Stromal cell of bone marrow (primary cell): ENCODE measurements at regions not wholly inside any gene's neighbourhood (a gene's known extent, or its start where the extent isn't known, plus 50 kb on each side); places are given as distances from the start of the nearest gene placed in this dataset.
"Not testable (repeated sequence)": the region's sequence is repeated elsewhere in the genome, so short reads cannot be mapped to it uniquely, and the experiment has no call there.

ENCODE experiments used
- DNase-seq: peaks from one replicate; pipeline ENCODE4 v3.0.0-alpha.2; 2012; ENCODE audit warnings: low read depth

GRCh38 chr4:72875545-72875944, 194.0 kb downstream of the COX18 start:
- no peak for DNase-seq

- no peak for DNase-seq
These were observed 194.4 kb downstream of the COX18 start for GRCh38 chr4:72875138-72875537.

- DNase-seq: no peak
These were observed 204.6 kb downstream of the COX18 start for GRCh38 chr4:72864898-72865297.

GRCh38 chr4:72864277-72864676, 205.2 kb downstream of the COX18 start:
- DNase-seq: not testable (repeated sequence)

GRCh38 chr4:72860766-72861165, 208.8 kb downstream of the COX18 start:
- DNase-seq: no peak

- peak; percentile 67 for DNase-seq
These were observed 211.2 kb downstream of the COX18 start for GRCh38 chr4:72858328-72858727.

GRCh38 chr4:72857787-72858186, 211.7 kb downstream of the COX18 start:
- no peak for DNase-seq

GRCh38 chr4:72857216-72857615, 212.3 kb downstream of the COX18 start:
- DNase-seq: no peak

GRCh38 chr4:72846280-72847111, 223.0 kb downstream of the COX18 start:
- DNase-seq: no peak

GRCh38 chr4:72843466-72843865, 226.1 kb downstream of the COX18 start:
- DNase-seq: no peak

GRCh38 chr4:72842323-72842722, 227.2 kb downstream of the COX18 start:
- DNase-seq: no peak

GRCh38 chr4:72840166-72840565, 229.3 kb downstream of the COX18 start:
- not testable (repeated sequence) for DNase-seq

GRCh38 chr4:72828864-72829263, 240.7 kb downstream of the COX18 start:
- no peak for DNase-seq

- DNase-seq: no peak
These were observed 241.5 kb downstream of the COX18 start for GRCh38 chr4:72827968-72828367.

GRCh38 chr4:72820107-72820506, 249.4 kb downstream of the COX18 start:
- DNase-seq: no peak

- DNase-seq: peak; percentile 58
These were observed 248.0 kb upstream of the ADAMTS3 start for GRCh38 chr4:72817012-72817411.

- DNase-seq: no peak
These were observed 245.2 kb upstream of the ADAMTS3 start for GRCh38 chr4:72814241-72814640.

- DNase-seq: no peak
These were observed 240.2 kb upstream of the ADAMTS3 start for GRCh38 chr4:72809208-72809607.

- no peak for DNase-seq
These were observed 236.3 kb upstream of the ADAMTS3 start for GRCh38 chr4:72805284-72805683.

- no peak for DNase-seq
These were observed 228.5 kb upstream of the ADAMTS3 start for GRCh38 chr4:72797486-72797885.

- no peak for DNase-seq
These were observed 222.0 kb upstream of the ADAMTS3 start for GRCh38 chr4:72791054-72791453.

GRCh38 chr4:72786401-72786990, 217.5 kb upstream of the ADAMTS3 start:
- no peak for DNase-seq

GRCh38 chr4:72779241-72779640, 210.2 kb upstream of the ADAMTS3 start:
- DNase-seq: peak; percentile 7

GRCh38 chr4:72777436-72777835, 208.4 kb upstream of the ADAMTS3 start:
- no peak for DNase-seq
